ENCODE measurements at regions not wholly inside any gene's neighbourhood (a gene's known extent, or its start where the extent isn't known, plus 50 kb on each side); places are given as distances from the start of the nearest gene placed in this dataset.
"Not testable (repeated sequence)": the region's sequence is repeated elsewhere in the genome, so short reads cannot be mapped to it uniquely, and the experiment has no call there.

DNA sequence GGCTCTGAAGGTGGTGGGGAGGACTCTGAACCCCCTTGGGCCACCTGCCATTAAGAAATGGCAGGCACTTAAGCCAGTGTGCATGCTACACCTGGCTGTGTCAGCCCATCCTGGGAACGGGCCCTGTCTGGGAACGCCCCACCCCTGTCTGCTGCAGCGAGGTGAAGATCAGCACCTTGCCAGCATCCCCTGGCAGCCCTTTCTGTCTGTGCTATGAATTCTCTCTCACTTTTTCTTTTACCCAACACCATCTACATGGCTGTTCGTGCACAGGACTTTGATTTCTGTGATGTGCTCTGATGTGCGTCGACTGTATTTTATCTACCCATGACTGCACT is 452.9 kb upstream of the B3GAT1 start:
- Histone ChIP-seq H3K9ac (ENCODE audit: low read length) (no peak overlapping the region), H3K27me3 (ENCODE audit: control insufficient read depth, insufficient read depth, low read length) (peaks cover 2% of the 10 kb centered on the region), H3K27ac (ENCODE audit: low read depth, low read length) (no peak overlapping the region), H3K4me1 (ENCODE audit: control insufficient read depth, insufficient read depth, low read length) (no peaks in the 10 kb centered on the region), H3K4me3 (ENCODE audit: low read length) (no peak overlapping the region), H3K36me3 (ENCODE audit: control insufficient read depth, insufficient read depth, low read length) (no peaks in the 10 kb centered on the region)

DNA sequence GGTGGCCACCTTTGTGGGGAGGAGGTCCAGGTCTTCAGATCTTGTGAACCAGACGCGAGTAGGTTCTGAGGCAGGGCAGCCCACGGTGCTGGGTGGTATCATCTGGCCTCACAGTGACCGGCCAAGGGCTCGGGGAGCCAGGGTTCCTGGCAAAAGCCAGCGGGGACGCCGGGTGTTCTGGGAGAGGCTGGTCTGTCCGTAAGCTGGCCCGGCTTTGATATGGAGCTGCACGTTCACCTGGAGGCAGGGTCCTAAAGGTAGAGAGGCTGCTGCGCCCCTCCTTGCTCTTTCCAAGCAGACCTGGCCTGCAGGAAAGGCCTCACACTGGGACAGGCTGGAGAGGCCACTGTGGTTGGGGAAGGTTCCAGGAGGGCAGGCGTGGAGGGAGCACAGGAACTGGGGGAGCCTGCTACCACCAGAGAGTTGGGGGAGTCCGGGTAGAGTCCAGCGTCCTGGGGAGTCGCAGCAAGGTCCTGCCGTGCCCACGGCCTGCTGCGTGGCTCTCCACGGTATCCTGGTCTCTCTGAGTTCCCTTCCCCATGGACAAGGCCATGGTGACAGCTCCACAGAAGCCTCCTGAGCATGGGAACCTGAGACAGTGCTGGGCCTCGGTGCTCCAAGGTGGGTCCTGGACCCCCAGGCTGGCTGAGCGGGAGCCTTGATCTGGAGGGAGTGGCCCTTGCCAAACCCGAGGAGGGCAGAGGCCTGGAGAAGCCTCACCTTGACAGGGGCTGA is 452.4 kb upstream of the B3GAT1 start:
- Histone ChIP-seq H3K4me1 (ENCODE audit: control insufficient read depth, insufficient read depth, low read length) (no peaks in the 10 kb centered on the region), H3K27ac (ENCODE audit: low read depth, low read length) (no peak overlapping the region), H3K4me3 (ENCODE audit: low read length) (no peak overlapping the region), H3K36me3 (ENCODE audit: control insufficient read depth, insufficient read depth, low read length) (no peaks in the 10 kb centered on the region), H3K9ac (ENCODE audit: low read length) (no peak overlapping the region), H3K27me3 (ENCODE audit: control insufficient read depth, insufficient read depth, low read length) (peaks cover 2% of the 10 kb centered on the region)

DNA sequence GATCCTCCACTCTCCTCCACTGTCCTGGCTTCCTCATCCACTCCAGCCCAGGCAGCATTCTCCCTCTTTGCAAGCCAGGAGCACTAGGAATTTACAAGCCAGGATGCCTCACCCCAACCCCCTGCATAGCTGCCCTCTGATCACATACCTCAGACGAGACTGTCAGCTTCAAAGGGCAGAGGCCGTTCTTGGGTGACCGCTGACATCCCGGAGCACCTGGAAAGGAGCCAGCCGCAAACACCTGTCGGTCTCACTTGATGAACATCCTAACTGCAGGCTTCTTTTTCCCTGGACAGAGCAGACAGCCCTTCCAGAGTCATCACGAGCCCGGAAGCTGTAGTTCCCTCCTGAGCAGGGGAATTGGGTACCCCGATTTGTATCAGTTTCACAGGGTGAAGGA is 451.3 kb upstream of the B3GAT1 start:
- no peaks in the 10 kb centered on the region for H3K4me1 ChIP-seq (ENCODE audit: control insufficient read depth, insufficient read depth, low read length)
- H3K9ac ChIP-seq (ENCODE audit: low read length), result no peak overlapping the region
- no peak overlapping the region for H3K27ac ChIP-seq (ENCODE audit: low read depth, low read length)
- no peaks in the 10 kb centered on the region for H3K36me3 ChIP-seq (ENCODE audit: control insufficient read depth, insufficient read depth, low read length)
- H3K27me3 ChIP-seq (ENCODE audit: control insufficient read depth, insufficient read depth, low read length), result peaks cover 2% of the 10 kb centered on the region
- H3K4me3 ChIP-seq (ENCODE audit: low read length), result no peak overlapping the region

DNA sequence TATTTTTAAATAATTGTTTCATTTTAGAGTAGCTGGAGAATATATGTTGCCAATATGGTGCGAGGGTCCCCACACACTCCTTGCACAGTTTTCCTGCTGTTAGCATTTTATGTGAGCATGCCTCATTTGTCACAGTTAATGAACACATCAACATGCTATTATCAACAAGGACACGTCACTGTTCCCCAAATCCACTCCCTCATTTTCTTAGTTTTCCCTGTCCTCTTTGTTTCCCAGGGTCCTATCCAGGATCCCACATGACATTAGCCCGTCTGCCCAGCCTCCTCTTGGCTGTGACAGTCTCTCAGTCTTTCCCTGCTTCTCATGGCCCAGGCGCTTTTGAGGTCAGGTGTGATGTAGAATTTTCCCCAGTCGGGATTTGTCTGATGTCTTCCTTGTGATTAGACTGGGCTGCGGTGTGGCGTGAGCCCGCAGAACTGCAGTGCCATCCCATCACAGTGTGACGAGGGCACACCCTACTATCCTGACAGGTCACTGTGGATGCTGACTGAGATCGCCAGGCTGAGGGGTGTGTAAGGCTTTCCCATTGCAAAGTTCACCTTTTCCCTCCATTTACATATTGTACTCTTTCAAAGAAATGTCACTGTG is 450.6 kb upstream of the B3GAT1 start:
- Histone ChIP-seq H3K4me1 (ENCODE audit: control insufficient read depth, insufficient read depth, low read length) (no peaks in the 10 kb centered on the region), H3K4me3 (ENCODE audit: low read length) (no peak overlapping the region), H3K27ac (ENCODE audit: low read depth, low read length) (no peak overlapping the region), H3K9ac (ENCODE audit: low read length) (no peak overlapping the region), H3K27me3 (ENCODE audit: control insufficient read depth, insufficient read depth, low read length) (peaks cover 2% of the 10 kb centered on the region), H3K36me3 (ENCODE audit: control insufficient read depth, insufficient read depth, low read length) (no peaks in the 10 kb centered on the region)

DNA sequence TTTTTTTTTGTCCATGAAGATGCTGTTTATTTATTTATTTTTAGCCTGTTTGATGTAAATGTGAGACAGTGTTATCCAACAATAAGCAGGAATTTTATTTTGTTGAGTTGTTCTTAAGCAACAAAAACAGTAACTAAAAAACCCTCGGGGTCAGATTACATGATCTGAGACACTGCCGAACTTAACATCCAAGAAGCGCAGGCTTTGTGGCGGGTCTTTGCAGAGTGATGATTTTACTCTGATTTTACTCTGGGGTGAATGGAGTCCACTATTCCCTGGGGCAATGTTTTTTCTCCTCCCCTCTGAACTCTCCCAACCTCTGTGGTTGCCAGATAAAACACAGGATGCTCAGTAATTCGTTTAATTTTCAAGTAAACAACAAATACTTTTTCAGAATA is 450.1 kb upstream of the B3GAT1 start:
- Histone ChIP-seq H3K4me3 (ENCODE audit: low read length) (no peak overlapping the region), H3K27ac (ENCODE audit: low read depth, low read length) (no peak overlapping the region), H3K4me1 (ENCODE audit: control insufficient read depth, insufficient read depth, low read length) (no peaks in the 10 kb centered on the region), H3K36me3 (ENCODE audit: control insufficient read depth, insufficient read depth, low read length) (no peaks in the 10 kb centered on the region), H3K9ac (ENCODE audit: low read length) (no peak overlapping the region), H3K27me3 (ENCODE audit: control insufficient read depth, insufficient read depth, low read length) (peaks cover 2% of the 10 kb centered on the region)

DNA sequence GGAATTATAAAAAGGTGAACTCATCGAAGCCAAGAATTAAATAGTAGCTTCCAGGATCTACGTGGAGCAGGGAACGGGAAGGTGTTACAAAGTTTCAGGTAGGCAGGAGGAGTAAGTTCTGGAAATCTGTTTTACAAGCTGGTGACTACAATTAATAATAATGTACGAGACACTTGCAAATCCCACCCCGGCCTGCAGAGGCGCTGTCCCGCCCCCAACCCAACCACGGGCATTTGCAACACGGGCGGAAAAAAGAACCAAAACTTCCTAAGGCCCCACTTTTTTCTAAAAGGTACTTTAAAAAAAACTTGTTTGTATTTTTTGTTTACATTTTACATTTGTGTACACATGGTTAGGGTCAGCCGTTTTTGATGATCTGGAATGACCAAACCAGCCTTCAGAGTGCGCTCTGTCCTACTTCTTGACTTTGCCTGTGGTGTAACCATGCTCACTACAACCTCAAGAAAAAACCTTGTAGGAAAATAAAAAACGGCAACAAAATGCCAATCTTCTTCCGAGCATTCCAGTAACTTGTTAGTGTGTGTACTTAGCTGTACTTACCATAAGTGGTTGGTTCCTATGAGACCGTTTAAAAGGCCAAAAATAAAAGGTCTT is 449.6 kb upstream of the B3GAT1 start:
- Histone ChIP-seq H3K4me1 (ENCODE audit: control insufficient read depth, insufficient read depth, low read length) (no peaks in the 10 kb centered on the region), H3K36me3 (ENCODE audit: control insufficient read depth, insufficient read depth, low read length) (no peaks in the 10 kb centered on the region), H3K4me3 (ENCODE audit: low read length) (no peak overlapping the region), H3K27me3 (ENCODE audit: control insufficient read depth, insufficient read depth, low read length) (peaks cover 2% of the 10 kb centered on the region), H3K27ac (ENCODE audit: low read depth, low read length) (no peak overlapping the region), H3K9ac (ENCODE audit: low read length) (no peak overlapping the region)

DNA sequence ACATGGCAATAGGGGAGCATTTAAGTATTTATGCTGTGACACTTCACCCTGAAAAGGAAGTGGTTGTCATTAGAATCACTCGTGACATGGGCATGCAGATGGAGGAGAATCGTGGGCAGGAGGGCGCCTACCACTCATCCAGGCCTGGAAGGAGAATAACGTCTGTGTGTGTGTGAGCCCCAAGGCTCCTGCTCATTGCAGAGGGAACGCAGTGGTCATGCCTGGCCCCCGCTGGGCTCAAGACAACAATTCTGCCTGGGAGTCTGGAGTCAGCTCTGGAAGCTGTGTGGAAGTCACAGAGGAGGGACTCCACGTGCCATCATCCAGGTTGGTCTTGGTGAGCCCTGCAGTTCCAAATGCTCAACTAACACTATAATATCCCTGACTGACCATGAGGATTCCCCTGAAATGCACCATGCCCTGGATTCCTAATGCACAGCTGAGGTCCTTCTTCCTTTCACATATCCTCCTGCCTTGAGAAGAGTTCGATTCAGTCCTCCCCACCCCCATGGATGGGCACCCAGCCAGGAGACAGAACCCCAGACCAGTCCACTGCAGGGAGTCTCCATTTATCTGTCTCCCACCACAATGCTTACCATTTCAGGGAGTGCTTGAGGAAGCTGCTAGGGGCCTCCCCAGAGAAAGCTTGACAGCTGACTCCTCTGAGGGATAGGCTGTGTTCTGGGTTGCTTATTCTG is 446.9 kb upstream of the B3GAT1 start:
- H3K27ac ChIP-seq (ENCODE audit: low read depth, low read length), result no peak overlapping the region
- H3K9ac ChIP-seq (ENCODE audit: low read length), result no peak overlapping the region
- H3K36me3 ChIP-seq (ENCODE audit: control insufficient read depth, insufficient read depth, low read length), result no peaks in the 10 kb centered on the region
- no peak overlapping the region for H3K4me3 ChIP-seq (ENCODE audit: low read length)
- H3K27me3 ChIP-seq (ENCODE audit: control insufficient read depth, insufficient read depth, low read length), result peaks cover 2% of the 10 kb centered on the region
- H3K4me1 ChIP-seq (ENCODE audit: control insufficient read depth, insufficient read depth, low read length), result no peaks in the 10 kb centered on the region

DNA sequence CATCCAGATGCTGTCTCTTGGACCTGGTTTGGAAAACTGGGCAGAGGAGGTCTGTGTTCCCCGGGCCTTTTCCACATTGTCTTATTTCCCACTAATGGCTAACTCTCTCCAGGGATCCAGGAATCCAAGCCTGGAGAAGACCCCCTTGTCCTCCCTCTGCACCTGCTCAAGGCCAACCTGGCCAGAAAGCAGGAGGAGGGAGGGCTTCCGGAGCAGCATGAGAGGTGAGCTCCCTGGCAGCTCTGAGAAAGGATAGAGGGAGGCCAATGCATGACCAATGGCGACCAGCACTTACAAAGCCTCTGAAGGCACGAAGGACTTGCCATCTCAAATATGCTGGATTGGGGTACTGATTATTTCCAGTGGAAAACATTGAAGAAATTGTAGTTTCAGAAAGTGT is 445.0 kb upstream of the B3GAT1 start:
- no peaks in the 10 kb centered on the region for H3K4me1 ChIP-seq (ENCODE audit: control insufficient read depth, insufficient read depth, low read length)
- no peak overlapping the region for H3K9ac ChIP-seq (ENCODE audit: low read length)
- H3K4me3 ChIP-seq (ENCODE audit: low read length), result no peak overlapping the region
- H3K36me3 ChIP-seq (ENCODE audit: control insufficient read depth, insufficient read depth, low read length), result no peaks in the 10 kb centered on the region
- no peaks in the 10 kb centered on the region for H3K27me3 ChIP-seq (ENCODE audit: control insufficient read depth, insufficient read depth, low read length)
- no peak overlapping the region for H3K27ac ChIP-seq (ENCODE audit: low read depth, low read length)

DNA sequence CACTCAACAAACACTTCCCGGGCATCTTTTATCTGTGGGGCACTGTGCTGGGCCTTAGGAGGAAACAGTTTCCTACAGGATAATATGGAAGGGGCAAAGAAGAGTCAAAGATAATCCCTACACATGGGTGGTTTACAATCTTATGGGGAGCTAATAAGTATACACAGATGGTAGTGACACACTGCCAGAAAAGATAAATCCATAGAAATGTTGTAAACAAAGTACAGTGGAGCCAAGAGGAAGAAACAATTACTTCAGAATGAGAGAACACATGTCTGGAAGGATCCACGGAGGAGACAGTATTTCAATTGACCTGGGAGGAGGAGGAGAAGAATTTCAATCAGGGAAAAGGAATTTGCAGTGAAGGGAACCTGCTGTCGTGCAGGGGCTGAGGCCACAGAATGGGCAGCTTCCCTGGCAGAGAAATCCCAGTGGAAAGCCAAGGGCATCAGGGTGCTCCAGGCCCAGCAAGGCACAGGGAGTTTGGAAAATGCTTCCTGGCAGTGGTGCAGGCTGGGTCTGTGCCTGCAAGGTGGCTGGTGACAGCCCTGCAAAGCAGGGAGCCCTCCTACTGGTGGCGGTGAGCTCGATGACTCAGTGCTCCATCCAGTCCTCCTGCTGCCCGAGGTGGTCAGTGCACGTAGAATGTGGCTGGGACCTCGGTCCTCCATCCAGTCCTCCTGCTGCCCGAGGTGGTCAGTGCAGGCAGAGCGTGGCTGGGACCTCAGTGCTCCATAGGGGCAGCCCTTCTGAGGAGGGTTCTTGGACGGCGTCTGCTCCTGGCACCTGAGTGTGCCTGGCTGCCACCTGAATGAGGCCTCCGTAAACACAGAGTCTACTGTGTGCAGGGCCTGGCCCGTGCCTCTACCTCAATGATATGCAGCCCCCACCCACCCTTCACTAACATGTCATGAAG is 444.3 kb upstream of the B3GAT1 start:
- Histone ChIP-seq H3K27me3 (ENCODE audit: control insufficient read depth, insufficient read depth, low read length) (no peaks in the 10 kb centered on the region), H3K36me3 (ENCODE audit: control insufficient read depth, insufficient read depth, low read length) (no peaks in the 10 kb centered on the region), H3K27ac (ENCODE audit: low read depth, low read length) (no peak overlapping the region), H3K4me3 (ENCODE audit: low read length) (no peak overlapping the region), H3K4me1 (ENCODE audit: control insufficient read depth, insufficient read depth, low read length) (no peaks in the 10 kb centered on the region), H3K9ac (ENCODE audit: low read length) (no peak overlapping the region)

DNA sequence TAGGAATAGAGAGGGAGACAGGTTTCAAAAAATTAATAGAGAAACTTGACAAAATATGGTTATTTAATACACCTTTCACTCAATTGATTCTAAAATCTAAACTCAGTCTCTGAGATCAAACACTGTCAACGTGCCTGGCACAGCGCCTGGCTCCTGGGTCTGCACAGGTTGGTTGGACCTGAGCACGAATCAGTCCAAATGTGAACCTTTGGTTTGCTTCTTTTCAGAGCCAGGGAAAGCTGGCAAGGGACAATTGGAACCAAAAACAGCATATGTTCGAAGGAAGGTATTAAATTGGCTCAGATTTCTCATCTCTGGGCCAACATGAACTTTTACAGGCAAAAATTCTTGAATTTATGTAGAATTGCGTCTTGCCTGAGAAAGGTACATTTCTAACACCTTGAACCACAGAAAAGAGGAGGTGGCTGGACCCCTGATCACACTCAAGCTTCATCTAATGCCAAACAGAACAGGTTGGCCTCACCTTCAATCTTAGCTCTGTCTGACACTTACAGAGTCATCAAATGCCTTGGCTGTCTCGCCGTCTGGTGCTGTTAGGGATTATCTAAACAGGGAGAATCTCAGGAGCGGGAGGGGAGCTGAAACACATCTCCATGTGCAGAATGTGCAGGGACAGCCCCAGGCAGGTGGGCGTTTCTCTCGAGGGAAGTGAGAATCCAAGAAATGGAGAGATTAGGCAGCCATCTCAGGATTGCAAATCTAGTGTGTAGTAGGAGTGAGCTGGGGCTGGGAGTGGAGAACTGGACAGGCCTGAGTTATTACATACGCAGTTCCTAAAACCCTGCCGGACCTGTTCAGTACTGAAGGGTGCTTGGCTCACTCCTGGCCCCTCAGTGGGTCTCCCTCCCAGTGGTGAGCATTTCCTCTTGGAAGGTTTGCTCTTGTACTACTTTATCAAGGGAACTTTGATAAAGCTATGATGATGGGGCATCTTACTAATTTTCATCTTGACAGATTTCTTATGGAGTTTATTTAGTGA is 442.2 kb upstream of the B3GAT1 start:
- Histone ChIP-seq H3K27ac (ENCODE audit: low read depth, low read length) (no peak overlapping the region), H3K4me1 (ENCODE audit: control insufficient read depth, insufficient read depth, low read length) (no peaks in the 10 kb centered on the region), H3K9ac (ENCODE audit: low read length) (no peak overlapping the region)

DNA sequence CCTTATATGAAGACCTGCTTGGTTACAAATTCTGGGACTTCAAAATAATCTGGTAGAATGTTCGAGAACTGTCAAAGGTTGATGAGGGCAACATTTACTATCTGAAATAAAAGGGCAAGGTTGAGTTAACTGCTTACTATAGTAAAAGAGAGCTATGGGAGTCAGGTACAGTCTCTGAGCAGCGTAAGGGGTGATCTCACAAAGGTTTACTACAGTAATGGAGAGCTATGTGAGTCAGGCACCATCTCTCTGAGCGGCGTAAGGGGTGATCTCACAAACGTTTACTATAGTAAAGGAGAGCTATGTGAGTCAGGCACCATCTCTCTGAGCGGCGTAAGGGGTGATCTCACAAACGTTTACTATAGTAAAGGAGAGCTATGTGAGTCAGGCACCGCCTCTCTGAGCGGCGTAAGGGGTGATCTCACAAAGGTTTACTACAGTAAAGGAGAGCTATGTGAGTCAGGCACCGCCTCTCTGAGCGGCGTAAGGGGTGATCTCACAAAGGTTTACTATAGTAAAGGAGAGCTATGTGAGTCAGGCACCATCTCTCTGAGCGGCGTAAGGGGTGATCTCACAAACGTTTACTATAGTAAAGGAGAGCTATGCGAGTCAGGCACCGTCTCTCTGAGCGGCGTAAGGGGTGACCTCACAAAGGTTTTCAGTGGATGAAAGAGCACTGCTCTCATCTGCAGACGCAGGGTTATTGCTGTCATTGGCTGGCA is 439.6 kb upstream of the B3GAT1 start:
- not testable (repeated sequence) for H3K4me1 ChIP-seq (ENCODE audit: control insufficient read depth, insufficient read depth, low read length); H3K4me3 ChIP-seq (ENCODE audit: low read length); H3K9ac ChIP-seq (ENCODE audit: low read length); H3K27ac ChIP-seq (ENCODE audit: low read depth, low read length); H3K36me3 ChIP-seq (ENCODE audit: control insufficient read depth, insufficient read depth, low read length); H3K27me3 ChIP-seq (ENCODE audit: control insufficient read depth, insufficient read depth, low read length)

More for the DNA sequence above, 442.2 kb upstream of the B3GAT1 start:
- no peaks in the 10 kb centered on the region for H3K36me3 ChIP-seq (ENCODE audit: control insufficient read depth, insufficient read depth, low read length)
- H3K4me3 ChIP-seq (ENCODE audit: low read length), result no peak overlapping the region
- H3K27me3 ChIP-seq (ENCODE audit: control insufficient read depth, insufficient read depth, low read length), result no peaks in the 10 kb centered on the region
